SK-N-SH treated with all-trans-retinoic acid at 6 μM for 48 hours (cell line): ENCODE measurements at regions not wholly inside any gene's neighbourhood (a gene's known extent, or its start where the extent isn't known, plus 50 kb on each side); places are given as distances from the start of the nearest gene placed in this dataset.

Source experiments
- ATAC-seq: fragments of 200-7000 bp; cut with Tn5 transposase; 3 replicates; pipeline ENCODE4 v1.9.1; 2020; ENCODE audit warnings: mild to moderate bottlenecking, moderate library complexity
- ARNTL ChIP-seq: fragments of 450-650 bp; formaldehyde crosslinking; IDR thresholded peaks from 2 replicates; pipeline ENCODE4 v1.5.0; 2020; ENCODE audit warnings: low read depth, mild to moderate bottlenecking, moderate library complexity, borderline replicate concordance
- BACH2 ChIP-seq: fragments of 250-450 bp; sonication (Bioruptor Pico); IDR thresholded peaks from 2 replicates; pipeline ENCODE4 v1.9.0; 2021; ENCODE audit warnings: mild to moderate bottlenecking, borderline replicate concordance
- CREB5 ChIP-seq: fragments of 250-450 bp; sonication (Bioruptor Pico); IDR thresholded peaks from 2 replicates; pipeline ENCODE4 v1.5.1; 2020; ENCODE audit warnings: low read depth, mild to moderate bottlenecking, moderate library complexity
- CSDC2 ChIP-seq: fragments of 250-450 bp; sonication (Bioruptor Pico); IDR thresholded peaks from 2 replicates; pipeline ENCODE4 v1.5.0; 2020; ENCODE audit warnings: mild to moderate bottlenecking, moderate library complexity
- CSRNP3 ChIP-seq: fragments of 250-450 bp; sonication (Bioruptor Pico); IDR thresholded peaks from 2 replicates; pipeline ENCODE4 v1.5.1; 2021; ENCODE audit warnings: mild to moderate bottlenecking, moderate library complexity
- ESRRG ChIP-seq: fragments of 250-450 bp; sonication (Bioruptor Pico); IDR thresholded peaks from 2 replicates; pipeline ENCODE4 v1.6.1; 2021; ENCODE audit warnings: mild to moderate bottlenecking
- GLIS3 ChIP-seq: fragments of 250-450 bp; sonication (Bioruptor Pico); IDR thresholded peaks from 2 replicates; pipeline ENCODE4 v1.5.0; 2020; ENCODE audit warnings: mild to moderate bottlenecking, moderate library complexity
- ISL1 ChIP-seq: fragments of 250-450 bp; sonication (Bioruptor Pico); IDR thresholded peaks from 2 replicates; pipeline ENCODE4 v2.1.2; 2022; ENCODE audit warnings: mild to moderate bottlenecking, moderate library complexity
- OSR1 ChIP-seq: fragments of 250-450 bp; sonication (Bioruptor Pico); IDR thresholded peaks from 2 replicates; pipeline ENCODE4 v1.8.0; 2022; ENCODE audit warnings: moderate library complexity, mild to moderate bottlenecking, inconsistent platforms
- PATZ1 ChIP-seq: fragments of 250-450 bp; sonication (Bioruptor Pico); IDR thresholded peaks from 2 replicates; pipeline ENCODE4 v1.8.0; 2020; ENCODE audit warnings: mild to moderate bottlenecking, moderate library complexity, borderline replicate concordance
- POU6F1 ChIP-seq: fragments of 250-450 bp; sonication (Bioruptor Pico); IDR thresholded peaks from 2 replicates; pipeline ENCODE4 v1.8.0; 2021; ENCODE audit warnings: low read depth, mild to moderate bottlenecking, moderate library complexity, borderline replicate concordance
- PPARA ChIP-seq: fragments of 250-450 bp; sonication (Bioruptor Pico); IDR thresholded peaks from 2 replicates; pipeline ENCODE4 v1.5.0; 2020; ENCODE audit warnings: mild to moderate bottlenecking, borderline replicate concordance
- RARB ChIP-seq: fragments of 250-450 bp; sonication (Bioruptor Pico); IDR thresholded peaks from 2 replicates; pipeline ENCODE4 v1.8.0; 2021; ENCODE audit warnings: mild to moderate bottlenecking, moderate library complexity
- SNAI2 ChIP-seq: fragments of 250-450 bp; sonication (Bioruptor Pico); IDR thresholded peaks from 2 replicates; pipeline ENCODE4 v1.5.0; 2020; ENCODE audit warnings: mild to moderate bottlenecking, moderate library complexity
- TCF4 ChIP-seq: fragments of 250-450 bp; sonication (Bioruptor Pico); IDR thresholded peaks from 2 replicates; pipeline ENCODE4 v1.8.0; 2021; ENCODE audit warnings: mild to moderate bottlenecking, moderate library complexity, borderline replicate concordance
- TOX ChIP-seq: fragments of 250-450 bp; sonication (Bioruptor Pico); IDR thresholded peaks from 2 replicates; pipeline ENCODE4 v1.8.0; 2021; ENCODE audit warnings: mild to moderate bottlenecking, moderate library complexity, borderline replicate concordance
- TSHZ2 ChIP-seq: fragments of 250-450 bp; sonication (Bioruptor Pico); IDR thresholded peaks from 2 replicates; pipeline ENCODE4 v1.5.0; 2020; ENCODE audit warnings: mild to moderate bottlenecking, moderate library complexity
- ZC3H10 ChIP-seq: fragments of 250-450 bp; sonication (Bioruptor Pico); IDR thresholded peaks from 2 replicates; pipeline ENCODE4 v1.5.1; 2021; ENCODE audit warnings: mild to moderate bottlenecking, moderate library complexity
- ZFP3 ChIP-seq: fragments of 250-450 bp; sonication (Bioruptor Pico); IDR thresholded peaks from 2 replicates; pipeline ENCODE4 v1.5.0; 2020; ENCODE audit warnings: mild to moderate bottlenecking, moderate library complexity
- ZFP30 ChIP-seq: fragments of 450-650 bp; formaldehyde crosslinking; IDR thresholded peaks from 2 replicates; pipeline ENCODE4 v1.5.0; 2022; ENCODE audit warnings: mild to moderate bottlenecking, moderate library complexity
- ZNF565 ChIP-seq: fragments of 450-650 bp; formaldehyde crosslinking; conservative IDR thresholded peaks from 2 replicates; pipeline ENCODE4 v1.5.0; 2020; ENCODE audit warnings: low read depth, mild to moderate bottlenecking, moderate library complexity
- ZNF70 ChIP-seq: fragments of 450-650 bp; formaldehyde crosslinking; IDR thresholded peaks from 2 replicates; pipeline ENCODE4 v1.5.0; 2020; ENCODE audit warnings: mild to moderate bottlenecking, moderate library complexity
- ZNF8 ChIP-seq: fragments of 450-650 bp; formaldehyde crosslinking; IDR thresholded peaks from 2 replicates; pipeline ENCODE4 v1.5.0; 2020; ENCODE audit warnings: mild to moderate bottlenecking, moderate library complexity

GRCh38 chr21:24869862-24870261 lies 737.4 kb downstream of the MRPL39 start:
- no peak for ATAC-seq
- TF ChIP-seq ZFP3 (CRISPR knock-in tag) (no peak), OSR1 (CRISPR knock-in tag) (no peak), TCF4 (CRISPR knock-in tag) (no peak), PATZ1 (CRISPR knock-in tag) (no peak), PPARA (no peak), CSRNP3 (CRISPR knock-in tag) (no peak), BACH2 (CRISPR knock-in tag) (no peak), POU6F1 (no peak)

- TF ChIP-seq CREB5 (CRISPR knock-in tag) (no peak), RARB (CRISPR knock-in tag) (no peak), GLIS3 (CRISPR knock-in tag) (no peak), ZFP30 (no peak), ZNF8 (CRISPR knock-in tag) (no peak), ARNTL (CRISPR knock-in tag) (no peak), OSR1 (CRISPR knock-in tag) (no peak), CSDC2 (CRISPR knock-in tag) (no peak), ESRRG (CRISPR knock-in tag) (no peak), ZC3H10 (no peak), PPARA (no peak), ZNF70 (CRISPR knock-in tag) (no peak), ISL1 (no peak), SNAI2 (no peak), PATZ1 (CRISPR knock-in tag) (no peak), ZNF565 (CRISPR knock-in tag) (no peak), BACH2 (CRISPR knock-in tag) (no peak), POU6F1 (no peak)
- TF ChIP-seq, all 23 proteins: peak for 0
- ATAC-seq = no peak
Observed at GRCh38 chr21:24868117-24868516, 739.2 kb downstream of the MRPL39 start.

- ATAC-seq = no peak
- TF ChIP-seq ZFP3 (CRISPR knock-in tag) (no peak), OSR1 (CRISPR knock-in tag) (no peak), ZNF70 (CRISPR knock-in tag) (no peak), ARNTL (CRISPR knock-in tag) (no peak), GLIS3 (CRISPR knock-in tag) (no peak), ZC3H10 (no peak), ZFP30 (no peak), CSRNP3 (CRISPR knock-in tag) (no peak), SNAI2 (no peak), TSHZ2 (CRISPR knock-in tag) (no peak), TOX (CRISPR knock-in tag) (no peak), ISL1 (no peak)
Observed at GRCh38 chr21:24861471-24861870, 745.8 kb downstream of the MRPL39 start.
